ENCODE measurements at regions not wholly inside any gene's neighbourhood (a gene's known extent, or its start where the extent isn't known, plus 50 kb on each side); places are given as distances from the start of the nearest gene placed in this dataset.
"Not testable (repeated sequence)": the region's sequence is repeated elsewhere in the genome, so short reads cannot be mapped to it uniquely, and the experiment has no call there.

DNA sequence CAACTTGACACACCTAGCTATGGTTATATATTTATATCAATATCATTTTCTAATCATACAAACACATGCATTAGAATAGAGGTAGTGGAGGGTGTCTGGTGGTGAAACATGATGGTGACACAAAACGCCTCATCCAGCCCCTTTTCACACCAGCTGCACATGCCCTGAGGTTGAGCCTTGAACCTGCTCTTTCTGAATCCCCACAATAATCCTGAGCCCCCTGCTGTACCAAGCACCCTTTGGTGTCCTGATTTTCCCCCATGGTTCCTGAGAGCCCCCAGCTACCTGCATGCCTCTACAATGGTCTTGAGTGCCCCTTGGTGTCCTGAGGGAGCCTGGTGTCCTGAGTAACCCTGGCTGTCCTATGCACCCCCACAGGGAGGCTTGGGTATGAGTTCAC, 840.6 kb downstream of the TMEM121 start:
- H3K36me3 Mint-ChIP-seq, ATAC-seq, H3K27me3 Mint-ChIP-seq, H3K4me3 Mint-ChIP-seq, H3K9me3 Mint-ChIP-seq, H3K27ac Mint-ChIP-seq, H3K4me1 Mint-ChIP-seq: not testable (repeated sequence)

DNA sequence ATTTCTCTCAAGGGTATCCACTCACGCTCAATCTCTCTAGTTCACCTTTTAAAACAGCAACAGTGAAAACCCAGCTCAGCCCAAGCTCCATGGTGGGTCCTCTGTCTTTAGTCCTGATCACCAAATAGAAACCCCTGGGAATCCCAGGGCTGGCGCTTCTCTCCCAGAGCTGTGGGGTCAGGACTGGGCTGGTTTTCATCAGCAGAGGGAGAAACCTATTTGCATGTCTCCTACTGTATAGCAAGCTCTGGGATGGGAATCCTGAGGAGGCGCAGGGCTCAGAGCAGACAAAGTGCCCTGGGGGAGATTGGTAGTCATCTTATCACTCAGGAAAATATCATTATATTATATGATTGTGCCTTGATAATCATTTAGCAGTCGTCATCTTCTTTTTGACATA, 843.1 kb downstream of the TMEM121 start:
- H3K9me3 Mint-ChIP-seq, H3K36me3 Mint-ChIP-seq, H3K27ac Mint-ChIP-seq, H3K27me3 Mint-ChIP-seq, ATAC-seq, H3K4me3 Mint-ChIP-seq: not testable (repeated sequence)
- peaks cover 14% of the 10 kb centered on the region for H3K4me1 Mint-ChIP-seq

DNA sequence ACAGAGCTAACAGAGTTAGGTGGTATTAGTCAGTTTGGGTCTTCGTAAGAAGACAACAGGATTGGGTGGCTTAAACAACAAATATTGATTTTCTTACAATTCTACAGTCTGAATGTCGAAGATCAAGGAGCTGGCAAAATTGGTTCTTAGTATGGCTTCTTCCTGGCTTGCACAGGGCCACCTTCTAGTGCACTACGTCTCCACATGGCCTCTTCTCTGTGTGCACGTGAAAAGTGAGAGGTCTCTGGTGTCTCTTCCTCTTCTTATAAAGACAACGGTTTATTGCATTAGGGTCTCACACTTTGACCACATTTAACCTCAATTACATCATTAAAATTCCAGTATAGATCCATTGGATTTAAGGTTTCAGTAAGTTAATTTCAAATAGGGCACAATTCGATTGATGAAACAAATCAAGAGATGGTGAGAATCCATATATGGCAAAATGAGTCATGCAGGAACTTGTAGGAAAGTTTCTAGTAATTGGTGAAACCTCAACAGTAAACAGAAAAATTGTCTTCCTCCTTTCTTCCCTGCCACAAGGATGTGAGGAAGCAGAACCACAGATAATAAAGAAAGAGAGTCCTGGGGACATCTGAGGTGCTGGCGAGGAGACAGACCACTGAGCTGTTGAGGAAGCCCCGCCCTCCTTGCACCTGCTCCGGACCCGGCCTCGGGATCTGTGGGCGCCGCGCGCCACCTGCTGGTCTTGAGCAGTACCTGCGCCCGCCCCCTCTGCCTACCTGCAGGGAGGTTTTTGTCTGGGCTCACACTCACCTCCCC, 846.7 kb downstream of the TMEM121 start:
- peak; percentile 94 for ATAC-seq
- H3K4me3 Mint-ChIP-seq = peak overlapping the region; percentile 58
- no peaks in the 10 kb centered on the region for H3K36me3 Mint-ChIP-seq
- H3K27me3 Mint-ChIP-seq = no peaks in the 10 kb centered on the region
- no peaks in the 10 kb centered on the region for H3K9me3 Mint-ChIP-seq
- peak overlapping the region; percentile 51 for H3K27ac Mint-ChIP-seq
- H3K4me1 Mint-ChIP-seq = peaks cover 14% of the 10 kb centered on the region

DNA sequence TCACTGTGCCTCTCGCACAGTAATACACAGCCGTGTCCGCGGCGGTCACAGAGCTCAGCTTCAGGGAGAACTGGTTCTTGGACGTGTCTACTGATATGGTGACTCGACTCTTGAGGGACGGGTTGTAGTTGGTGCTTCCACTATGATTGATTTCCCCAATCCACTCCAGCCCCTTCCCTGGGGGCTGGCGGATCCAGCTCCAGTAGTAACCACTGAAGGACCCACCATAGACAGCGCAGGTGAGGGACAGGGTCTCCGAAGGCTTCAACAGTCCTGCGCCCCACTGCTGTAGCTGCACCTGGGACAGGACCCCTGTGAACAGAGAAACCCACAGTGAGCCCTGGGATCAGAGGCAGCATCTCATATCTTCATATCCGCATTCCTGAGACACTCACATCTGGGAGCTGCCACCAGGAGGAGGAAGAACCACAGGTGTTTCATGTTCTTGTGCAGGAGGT, 847.3 kb downstream of the TMEM121 start:
- H3K4me3 Mint-ChIP-seq = peak overlapping the region; percentile 58

DNA sequence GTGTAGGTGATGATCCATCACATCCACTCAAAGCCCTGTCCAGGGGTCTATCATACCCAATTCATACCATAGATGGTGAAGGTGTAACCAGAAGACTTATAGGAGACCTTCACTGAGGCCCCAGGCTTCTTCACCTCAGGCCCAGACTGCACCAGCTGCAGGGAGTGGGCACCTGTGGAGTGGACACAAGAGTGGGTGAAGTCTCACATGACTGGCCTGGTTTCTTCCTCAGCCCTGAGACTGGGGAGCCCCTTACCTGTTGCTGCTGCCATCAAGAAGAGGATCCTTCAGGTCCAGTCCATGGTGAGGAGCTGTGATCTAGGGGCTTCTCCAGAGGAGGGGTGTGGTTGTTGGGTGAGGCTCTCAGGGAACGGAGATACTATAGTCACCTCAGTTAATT, 851.0 kb downstream of the TMEM121 start:
- Mint-ChIP-seq H3K9me3 (no peaks in the 10 kb centered on the region), H3K27ac (no peak overlapping the region), H3K4me1 (peaks cover 14% of the 10 kb centered on the region), H3K36me3 (no peaks in the 10 kb centered on the region), H3K4me3 (no peak overlapping the region), H3K27me3 (no peaks in the 10 kb centered on the region)
- ATAC-seq = no peak

More for the DNA sequence above, 847.3 kb downstream of the TMEM121 start:
- Mint-ChIP-seq H3K27ac (peak overlapping the region; percentile 51), H3K4me1 (peaks cover 14% of the 10 kb centered on the region)
- not testable (repeated sequence) for H3K9me3 Mint-ChIP-seq, H3K27me3 Mint-ChIP-seq, ATAC-seq, H3K36me3 Mint-ChIP-seq

DNA sequence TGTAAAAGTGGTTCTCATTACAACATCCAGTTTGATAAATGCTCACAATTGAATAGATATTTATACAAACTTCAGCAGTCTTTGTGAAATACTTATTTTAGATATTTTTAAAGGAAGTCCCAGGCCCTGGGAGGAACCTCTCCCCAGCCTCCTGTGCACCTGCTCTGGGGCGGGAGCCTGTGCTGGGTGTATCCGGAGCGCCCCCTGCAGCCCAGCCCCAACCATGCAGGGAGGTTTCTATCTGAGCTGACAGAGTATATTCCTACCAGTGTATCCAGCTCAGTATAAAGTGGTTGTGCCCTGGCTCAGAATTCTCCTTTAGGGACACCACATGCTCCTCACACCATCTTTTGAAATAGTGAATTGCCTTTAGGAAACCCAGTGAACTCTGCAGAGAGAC, 851.8 kb downstream of the TMEM121 start:
- Mint-ChIP-seq H3K4me3 (no peak overlapping the region), H3K27me3 (no peaks in the 10 kb centered on the region), H3K27ac (no peak overlapping the region), H3K36me3 (no peaks in the 10 kb centered on the region), H3K4me1 (peaks cover 10% of the 10 kb centered on the region), H3K9me3 (no peaks in the 10 kb centered on the region)
- ATAC-seq = no peak

DNA sequence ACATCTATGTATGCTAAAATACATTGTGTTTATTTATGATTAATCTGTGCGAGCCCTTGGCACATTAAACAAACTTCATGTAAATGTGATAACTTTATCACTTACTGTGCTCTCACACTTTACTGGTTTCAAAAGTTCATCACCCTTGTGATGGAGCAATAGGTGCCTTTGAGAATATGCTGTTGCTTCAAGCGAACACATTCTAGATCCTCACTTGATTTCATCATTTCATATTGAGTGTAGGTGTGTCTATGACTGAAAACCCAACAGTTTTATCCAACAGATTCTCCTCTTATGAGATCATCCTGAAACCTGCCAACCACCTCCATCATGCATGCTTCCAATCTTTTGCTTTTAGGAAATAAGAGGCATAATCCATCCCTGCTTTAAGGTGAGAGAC, 854.4 kb downstream of the TMEM121 start:
- Mint-ChIP-seq H3K36me3 (no peaks in the 10 kb centered on the region), H3K27me3 (peaks cover 13% of the 10 kb centered on the region), H3K4me3 (no peak overlapping the region), H3K27ac (no peak overlapping the region), H3K4me1 (no peaks in the 10 kb centered on the region), H3K9me3 (no peaks in the 10 kb centered on the region)
- ATAC-seq = no peak

DNA sequence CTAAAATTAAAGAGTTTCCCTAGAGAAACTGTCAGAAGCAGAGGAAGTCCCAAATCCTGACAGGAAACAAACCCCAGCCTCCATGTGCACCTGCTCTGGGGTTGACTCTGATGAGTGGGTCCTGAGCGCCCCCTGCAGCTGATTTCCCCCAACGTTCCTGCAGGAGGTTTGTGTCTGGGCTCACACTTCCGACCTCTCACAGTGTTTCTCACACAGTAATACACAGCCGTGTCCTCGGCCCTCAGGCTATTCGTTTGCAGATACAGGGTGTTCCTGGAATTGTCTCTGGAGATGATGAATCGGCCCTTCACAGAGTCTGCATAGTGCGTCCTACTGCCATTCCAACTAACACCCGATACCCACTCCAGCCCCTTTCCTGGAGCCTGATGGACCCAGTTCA, 862.8 kb downstream of the TMEM121 start:
- H3K4me3 Mint-ChIP-seq, ATAC-seq, H3K27ac Mint-ChIP-seq, H3K4me1 Mint-ChIP-seq, H3K9me3 Mint-ChIP-seq, H3K36me3 Mint-ChIP-seq: not testable (repeated sequence)
- H3K27me3 Mint-ChIP-seq = peaks cover 61% of the 10 kb centered on the region

DNA sequence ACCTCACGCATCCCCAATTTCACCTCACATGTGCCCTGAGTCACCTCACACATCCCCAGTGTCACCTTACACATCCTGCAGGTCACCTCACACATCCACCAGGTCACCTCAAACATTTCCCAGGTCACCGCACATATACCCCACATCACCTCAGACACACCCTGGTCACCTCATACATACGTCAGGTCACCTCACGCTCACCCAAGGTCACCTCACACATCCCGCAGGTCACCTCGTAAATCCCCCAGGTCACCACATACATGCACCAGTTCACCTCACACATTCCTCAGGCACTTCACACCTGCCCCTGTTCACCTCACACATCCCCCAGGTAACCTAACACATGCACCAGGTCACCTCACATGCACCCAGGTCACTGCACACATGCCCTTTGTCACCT, 864.0 kb downstream of the TMEM121 start:
- no peaks in the 10 kb centered on the region for H3K36me3 Mint-ChIP-seq
- no peak overlapping the region for H3K4me3 Mint-ChIP-seq
- H3K4me1 Mint-ChIP-seq = no peaks in the 10 kb centered on the region
- H3K27me3 Mint-ChIP-seq = peaks cover 55% of the 10 kb centered on the region
- H3K9me3 Mint-ChIP-seq = no peaks in the 10 kb centered on the region
- ATAC-seq = no peak
- H3K27ac Mint-ChIP-seq = no peak overlapping the region

DNA sequence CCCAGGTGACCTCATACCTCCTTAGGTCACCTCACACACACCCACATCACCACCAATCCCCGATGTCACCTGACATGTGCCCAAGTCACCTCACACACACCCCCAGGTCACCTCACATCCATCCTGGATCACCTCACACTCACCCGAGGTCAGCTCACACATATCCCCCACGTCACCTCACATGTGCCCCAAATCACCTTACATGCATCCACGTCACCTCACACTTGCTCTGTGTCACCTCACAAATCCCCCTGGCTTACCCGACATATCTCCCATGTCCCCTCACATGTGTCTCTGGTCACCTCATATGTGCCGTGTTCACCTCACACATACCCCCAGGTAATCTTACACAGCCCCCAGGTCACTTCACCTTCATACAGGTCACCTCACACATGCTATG, 864.6 kb downstream of the TMEM121 start:
- H3K4me1 Mint-ChIP-seq = no peaks in the 10 kb centered on the region
- no peak for ATAC-seq
- H3K36me3 Mint-ChIP-seq = no peaks in the 10 kb centered on the region
- no peak overlapping the region for H3K27ac Mint-ChIP-seq
- no peak overlapping the region for H3K4me3 Mint-ChIP-seq
- peaks cover 55% of the 10 kb centered on the region for H3K27me3 Mint-ChIP-seq
- H3K9me3 Mint-ChIP-seq = no peaks in the 10 kb centered on the region

DNA sequence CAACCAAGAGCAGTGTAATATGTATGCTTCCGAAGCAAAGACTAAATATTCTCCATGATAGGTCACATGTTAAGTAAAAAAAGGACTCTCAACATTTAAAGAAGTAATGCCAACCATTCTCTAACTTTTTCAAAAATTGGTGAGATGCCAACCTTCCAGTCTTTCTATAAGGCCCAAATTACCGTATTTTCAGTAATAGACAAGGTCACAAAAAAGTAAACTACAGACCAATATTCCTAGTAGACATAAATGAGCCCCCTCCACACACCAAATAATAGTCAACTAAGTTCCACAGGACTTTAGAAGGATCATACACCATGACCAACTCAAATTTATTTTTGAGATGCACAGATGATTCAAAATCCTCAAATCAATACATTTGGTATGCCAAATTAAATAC, 867.4 kb downstream of the TMEM121 start:
- H3K4me3 Mint-ChIP-seq = no peak overlapping the region
- ATAC-seq = no peak
- peaks cover 65% of the 10 kb centered on the region for H3K27me3 Mint-ChIP-seq
- no peak overlapping the region for H3K27ac Mint-ChIP-seq
- H3K4me1 Mint-ChIP-seq = no peaks in the 10 kb centered on the region
- H3K9me3 Mint-ChIP-seq = no peaks in the 10 kb centered on the region
- no peaks in the 10 kb centered on the region for H3K36me3 Mint-ChIP-seq

DNA sequence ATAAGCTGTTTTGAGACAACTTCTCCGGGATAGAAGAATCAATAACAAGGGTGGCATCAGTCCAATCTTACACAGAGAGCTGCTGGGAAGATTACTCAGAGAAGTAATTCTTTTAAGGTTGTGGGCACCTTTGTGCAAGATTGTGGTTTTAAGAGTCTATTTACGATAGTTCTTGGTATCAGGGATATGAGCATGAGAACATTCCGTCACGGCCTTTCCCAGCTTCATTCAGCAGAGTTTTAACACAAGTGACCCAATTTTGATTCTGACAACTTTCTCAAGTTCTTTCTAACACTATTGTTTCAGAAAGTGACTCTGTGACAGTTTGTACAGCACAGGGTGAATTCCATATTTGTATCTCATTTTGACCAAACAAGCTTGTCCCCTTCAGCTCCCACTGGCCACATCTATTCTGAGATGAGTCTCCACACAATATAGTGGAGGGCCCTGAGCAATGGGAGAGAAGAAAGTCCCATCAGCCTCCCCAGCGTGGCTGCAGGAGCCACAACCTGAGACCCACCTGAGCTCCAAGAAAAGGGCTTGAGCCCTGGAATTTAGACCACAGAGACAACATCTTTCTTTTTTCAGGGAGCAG, 869.2 kb downstream of the TMEM121 start:
- no peaks in the 10 kb centered on the region for H3K36me3 Mint-ChIP-seq
- no peaks in the 10 kb centered on the region for H3K4me1 Mint-ChIP-seq
- no peak for ATAC-seq
- peaks cover 47% of the 10 kb centered on the region for H3K27me3 Mint-ChIP-seq
- H3K9me3 Mint-ChIP-seq = no peaks in the 10 kb centered on the region
- no peak overlapping the region for H3K4me3 Mint-ChIP-seq
- no peak overlapping the region for H3K27ac Mint-ChIP-seq

DNA sequence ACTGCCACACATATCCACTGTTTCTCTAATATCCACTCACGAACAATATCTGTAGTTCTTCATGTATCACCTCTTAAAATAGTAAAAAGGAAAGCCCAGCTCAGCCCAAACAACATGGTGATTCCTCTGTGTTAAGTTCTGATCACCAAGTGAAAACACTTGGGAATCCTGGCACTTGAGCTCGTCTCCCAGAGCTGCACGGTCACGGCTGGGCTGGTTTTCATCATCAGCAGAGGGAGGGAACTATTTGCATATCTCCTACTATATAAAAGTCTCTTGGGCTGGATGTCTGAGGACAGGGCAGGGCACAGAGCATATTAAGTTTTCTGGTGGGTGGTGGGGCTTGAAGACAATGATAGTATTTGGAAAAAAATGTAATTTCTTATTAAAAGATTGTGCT, 870.6 kb downstream of the TMEM121 start:
- no peak for ATAC-seq
- H3K9me3 Mint-ChIP-seq = no peaks in the 10 kb centered on the region
- H3K36me3 Mint-ChIP-seq = no peaks in the 10 kb centered on the region

DNA sequence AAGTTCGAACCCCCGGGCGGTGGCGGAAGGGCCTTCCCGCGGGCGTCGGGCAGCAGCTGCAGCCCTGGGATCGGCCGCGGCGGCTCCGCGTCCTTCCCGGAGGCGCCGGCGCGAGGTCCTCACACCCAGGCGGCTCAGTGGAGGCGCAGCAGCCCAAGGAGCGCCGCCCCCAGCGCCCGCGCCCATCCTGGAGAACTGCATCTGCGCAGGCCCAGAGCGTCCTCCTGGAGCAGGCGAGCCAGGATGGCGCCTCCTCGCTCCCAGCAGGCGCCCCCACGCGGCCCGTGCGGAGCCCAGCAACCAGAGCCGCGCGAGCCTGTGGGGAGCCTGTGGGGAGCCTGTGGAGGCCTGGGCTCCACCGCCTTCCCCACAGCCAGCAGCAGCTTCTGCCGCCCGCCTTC, 872.5 kb downstream of the TMEM121 start:
- peaks cover 20% of the 10 kb centered on the region for H3K27me3 Mint-ChIP-seq
- not testable (repeated sequence) for H3K27ac Mint-ChIP-seq, H3K36me3 Mint-ChIP-seq, H3K9me3 Mint-ChIP-seq, ATAC-seq, H3K4me3 Mint-ChIP-seq, H3K4me1 Mint-ChIP-seq

More for the DNA sequence above, 870.6 kb downstream of the TMEM121 start:
- H3K27ac Mint-ChIP-seq = no peak overlapping the region
- peaks cover 32% of the 10 kb centered on the region for H3K27me3 Mint-ChIP-seq
- no peak overlapping the region for H3K4me3 Mint-ChIP-seq
- H3K4me1 Mint-ChIP-seq = no peaks in the 10 kb centered on the region

DNA sequence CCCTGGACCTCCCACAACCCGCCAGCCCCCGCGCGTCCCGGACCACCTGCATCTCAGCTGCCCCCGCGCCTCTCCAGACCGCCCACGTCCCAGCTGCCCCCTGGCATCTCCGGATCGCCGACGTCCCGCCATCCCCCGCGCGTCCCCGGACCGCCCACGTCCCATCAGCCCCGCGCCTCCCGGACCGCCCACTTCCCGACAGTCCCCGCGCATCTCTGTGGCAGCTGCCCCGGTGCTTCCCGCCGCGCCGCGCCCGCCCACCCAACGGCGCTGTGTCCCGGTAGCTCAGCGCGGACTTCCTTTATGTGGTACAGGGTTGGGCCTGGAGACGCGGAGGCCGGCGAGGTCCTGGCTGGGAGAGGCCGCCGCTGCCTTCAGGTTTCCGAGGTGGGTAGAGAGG, 874.9 kb downstream of the TMEM121 start:
- not testable (repeated sequence) for H3K36me3 Mint-ChIP-seq, H3K9me3 Mint-ChIP-seq

DNA sequence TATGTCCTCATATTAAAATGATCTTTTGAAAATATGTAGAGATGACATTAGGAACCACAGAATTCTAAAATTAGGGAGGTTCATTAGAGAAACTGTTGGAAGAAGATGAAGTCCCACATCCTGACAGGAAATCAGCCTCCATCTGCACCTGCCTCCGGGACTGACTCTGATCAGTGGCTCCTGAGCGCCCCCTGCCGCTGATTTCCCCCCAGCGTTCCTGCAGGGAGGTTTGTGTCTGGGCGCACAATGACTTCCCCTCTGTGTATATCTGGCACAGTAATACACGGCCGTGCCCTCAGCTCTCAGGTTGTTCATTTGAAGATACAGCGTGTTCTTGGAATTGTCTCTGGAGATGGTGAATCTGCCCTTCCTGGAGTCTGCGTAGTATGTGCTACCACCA, 883.8 kb downstream of the TMEM121 start:
- not testable (repeated sequence) for ATAC-seq, H3K27ac Mint-ChIP-seq, H3K4me1 Mint-ChIP-seq, H3K27me3 Mint-ChIP-seq, H3K9me3 Mint-ChIP-seq, H3K4me3 Mint-ChIP-seq, H3K36me3 Mint-ChIP-seq

More for the DNA sequence above, 874.9 kb downstream of the TMEM121 start:
- peak; percentile 54 for ATAC-seq
- not testable (repeated sequence) for H3K4me3 Mint-ChIP-seq, H3K27ac Mint-ChIP-seq, H3K27me3 Mint-ChIP-seq, H3K4me1 Mint-ChIP-seq

Data from stimulated activated memory B cell treated with anti-CD40 and anti-IgM and Interleukin-4, amounts not matched to agents 10 μg/mL and 1 μg/mL and 100 μg/mL, for 72 hours (primary cell).